ENCODE measurements at regions not wholly inside any gene's neighbourhood (a gene's known extent, or its start where the extent isn't known, plus 50 kb on each side); places are given as distances from the start of the nearest gene placed in this dataset.

GRCh38 chr1:68617942-68618341 is 121.1 kb upstream of the DEPDC1 start:
- H3K36me3 ChIP-seq: no peaks in the 10 kb centered on the region
- in situ Hi-C loops (cut with MboI; ENCODE audit: low sequenced_read_pairs in 4 of 4) (no loop called here), intact Hi-C loops (cut with DNase I; ENCODE audit: low total_unique reads) (no loop called here)
- H3K4me3 ChIP-seq: no peak overlapping the region
- peaks cover 0 to 3% (median 0%) of the 10 kb centered on the region in 3 donors for H3K9me3 ChIP-seq
- ATAC-seq: no peak
- H3K27me3 ChIP-seq: no peaks in the 10 kb centered on the region
- H3K4me1 ChIP-seq: no peaks in the 10 kb centered on the region
- H3K27ac ChIP-seq: no peak overlapping the region
- no peak for DNase-seq
- TF ChIP-seq POLR2A (IDR thresholded peaks at IDR 0.05): no peak

GRCh38 chr1:68620571-68620970 is 123.7 kb upstream of the DEPDC1 start:
- no peak overlapping the region for H3K27ac ChIP-seq
- in situ Hi-C loops (cut with MboI; ENCODE audit: low sequenced_read_pairs in 4 of 4) (no loop called here), intact Hi-C loops (cut with DNase I; ENCODE audit: low total_unique reads) (no loop called here)
- H3K4me3 ChIP-seq: no peak overlapping the region
- no peaks in the 10 kb centered on the region for H3K36me3 ChIP-seq
- no peaks in the 10 kb centered on the region for H3K27me3 ChIP-seq
- DNase-seq: no peak
- H3K9me3 ChIP-seq: no peaks in the 10 kb centered on the region
- TF ChIP-seq CTCF (IDR thresholded peaks at IDR 0.05 in 4 of 5, conservative IDR thresholded peaks at IDR 0.05 in 1 of 5): no peak
- no peak for TF ChIP-seq POLR2A (IDR thresholded peaks at IDR 0.05)
- ATAC-seq: no peak
- H3K4me1 ChIP-seq: no peaks in the 10 kb centered on the region

- no peaks in the 10 kb centered on the region for H3K4me1 ChIP-seq
- intact Hi-C loops (cut with DNase I; ENCODE audit: low total_unique reads): no loop called here
- no peak for ATAC-seq
- no peaks in the 10 kb centered on the region for H3K36me3 ChIP-seq
- no peak overlapping the region for H3K4me3 ChIP-seq
- DNase-seq: no peak
- H3K9me3 ChIP-seq: no peaks in the 10 kb centered on the region
- no peak for TF ChIP-seq CTCF (IDR thresholded peaks at IDR 0.05 in 4 of 5, conservative IDR thresholded peaks at IDR 0.05 in 1 of 5)
- no peak for TF ChIP-seq POLR2A (IDR thresholded peaks at IDR 0.05)
- H3K27ac ChIP-seq: no peak overlapping the region
- H3K27me3 ChIP-seq: no peaks in the 10 kb centered on the region
- in situ Hi-C loops (cut with MboI; ENCODE audit: low sequenced_read_pairs in 4 of 4): no loop called here
Observed at GRCh38 chr1:68623700-68624099, 126.8 kb upstream of the DEPDC1 start.

GRCh38 chr1:68624233-68624632 is 127.4 kb upstream of the DEPDC1 start:
- in situ Hi-C loops (cut with MboI; ENCODE audit: low sequenced_read_pairs in 4 of 4): no loop called here
- intact Hi-C loops (cut with DNase I; ENCODE audit: low total_unique reads): no loop called here
- no peak for DNase-seq
- Histone ChIP-seq H3K4me1 (no peaks in the 10 kb centered on the region), H3K4me3 (no peak overlapping the region), H3K36me3 (no peaks in the 10 kb centered on the region), H3K27me3 (no peaks in the 10 kb centered on the region), H3K27ac (no peak overlapping the region), H3K9me3 (no peaks in the 10 kb centered on the region)
- no peak for ATAC-seq
- no peak for TF ChIP-seq CTCF (IDR thresholded peaks at IDR 0.05 in 4 of 5, conservative IDR thresholded peaks at IDR 0.05 in 1 of 5)
- no peak for TF ChIP-seq POLR2A (IDR thresholded peaks at IDR 0.05)

GRCh38 chr1:68625624-68626023 is 128.7 kb upstream of the DEPDC1 start:
- no peak for TF ChIP-seq CTCF (IDR thresholded peaks at IDR 0.05 in 4 of 5, conservative IDR thresholded peaks at IDR 0.05 in 1 of 5)
- no peak for TF ChIP-seq POLR2A (IDR thresholded peaks at IDR 0.05)
- DNase-seq: no peak
- H3K4me1 ChIP-seq: no peaks in the 10 kb centered on the region
- no peaks in the 10 kb centered on the region for H3K9me3 ChIP-seq
- H3K27me3 ChIP-seq: no peaks in the 10 kb centered on the region
- ATAC-seq: no peak
- no peak overlapping the region for H3K4me3 ChIP-seq
- H3K36me3 ChIP-seq: no peaks in the 10 kb centered on the region
- H3K27ac ChIP-seq: no peak overlapping the region
- in situ Hi-C loops (cut with MboI; ENCODE audit: low sequenced_read_pairs in 4 of 4) (no loop called here), intact Hi-C loops (cut with DNase I; ENCODE audit: low total_unique reads) (no loop called here)

Measured in gastrocnemius medialis (tissue), 4 donors.